MM.1S (cell line): ENCODE measurements at regions not wholly inside any gene's neighbourhood (a gene's known extent, or its start where the extent isn't known, plus 50 kb on each side); places are given as distances from the start of the nearest gene placed in this dataset.

Source experiments
- DNase-seq: peaks from one replicate; pipeline ENCODE4 v3.0.0-alpha.2; 2015
- H2AFZ ChIP-seq: fragments of 300-600 bp; sonication (generic); 2 replicates; pipeline ENCODE4 v1.6.0; 2016; ENCODE audit warnings: antibody characterized with exemption, low read length
- H3F3A ChIP-seq: fragments of 300-600 bp; sonication (generic); 2 replicates; pipeline ENCODE4 v1.6.1; 2016; ENCODE audit warnings: mild to moderate bottlenecking, antibody characterized with exemption, low read length, moderate library complexity, mixed read lengths; ENCODE audit not compliant: insufficient read depth
- H3K27ac ChIP-seq: fragments of 300-600 bp; sonication (generic); 2 replicates; pipeline ENCODE4 v1.5.1; 2016; ENCODE audit warnings: mild to moderate bottlenecking, low read length
- H3K27me3 ChIP-seq: fragments of 300-600 bp; sonication (generic); replicated peaks from 2 replicates; pipeline ENCODE4 v1.6.0; 2016; ENCODE audit warnings: low read length; ENCODE audit not compliant: insufficient read depth
- H3K36me3 ChIP-seq: fragments of 300-600 bp; sonication (generic); replicated peaks from 2 replicates; pipeline ENCODE4 v1.6.1; 2016; ENCODE audit warnings: mild to moderate bottlenecking, low read length, mixed read lengths; ENCODE audit not compliant: insufficient read depth
- H3K4me1 ChIP-seq: fragments of 300-600 bp; sonication (generic); 2 replicates; pipeline ENCODE4 v1.6.1; 2016; ENCODE audit warnings: low read length, mixed read lengths
- H3K4me2 ChIP-seq: fragments of 300-600 bp; sonication (generic); 2 replicates; pipeline ENCODE4 v1.6.0; 2016; ENCODE audit warnings: low read depth, low read length
- H3K4me3 ChIP-seq: fragments of 300-600 bp; sonication (generic); 2 replicates; pipeline ENCODE4 v1.5.1; 2016; ENCODE audit warnings: low read length, mixed read lengths
- H3K79me2 ChIP-seq: fragments of 300-600 bp; sonication (generic); 2 replicates; pipeline ENCODE4 v1.6.1; 2016; ENCODE audit warnings: mixed run types, low read length, mixed read lengths
- H3K9ac ChIP-seq: fragments of 300-600 bp; sonication (generic); 2 replicates; pipeline ENCODE4 v1.6.1; 2016; ENCODE audit warnings: low read length, mixed read lengths
- H3K9me2 ChIP-seq: fragments of 300-600 bp; sonication (generic); replicated peaks from 2 replicates; pipeline ENCODE4 v1.6.1; 2016; ENCODE audit warnings: mild to moderate bottlenecking, low read length, mixed read lengths; ENCODE audit not compliant: insufficient read depth
- H3K9me3 ChIP-seq: fragments of 300-600 bp; sonication (generic); replicated peaks from 2 replicates; pipeline ENCODE4 v1.6.1; 2016; ENCODE audit warnings: mild to moderate bottlenecking, low read length, mixed read lengths; ENCODE audit not compliant: insufficient read depth
- H4K20me1 ChIP-seq: fragments of 300-600 bp; sonication (generic); 2 replicates; pipeline ENCODE4 v1.6.1; 2016; ENCODE audit warnings: mild to moderate bottlenecking, low read length, moderate library complexity, mixed read lengths; ENCODE audit not compliant: insufficient read depth
- EZH2 ChIP-seq: fragments of 300-600 bp; sonication (generic); optimal IDR thresholded peaks from 2 replicates; pipeline ENCODE3; 2017; ENCODE audit warnings: low read depth, mild to moderate bottlenecking, antibody characterized with exemption, low read length, mixed read lengths
- EZH2phosphoT487 ChIP-seq: fragments of 300-600 bp; sonication (generic); IDR thresholded peaks from 2 replicates; pipeline ENCODE4 v1.6.1; 2018; ENCODE audit warnings: antibody characterized with exemption, low read length
- TF ChIP-seq, protein P1 (sequence below): fragments of 300-600 bp; sonication (generic); IDR thresholded peaks from 2 replicates; pipeline ENCODE4 v1.5.1; 2016; ENCODE audit warnings: antibody characterized with exemption, low read length, mixed read lengths

DNA sequence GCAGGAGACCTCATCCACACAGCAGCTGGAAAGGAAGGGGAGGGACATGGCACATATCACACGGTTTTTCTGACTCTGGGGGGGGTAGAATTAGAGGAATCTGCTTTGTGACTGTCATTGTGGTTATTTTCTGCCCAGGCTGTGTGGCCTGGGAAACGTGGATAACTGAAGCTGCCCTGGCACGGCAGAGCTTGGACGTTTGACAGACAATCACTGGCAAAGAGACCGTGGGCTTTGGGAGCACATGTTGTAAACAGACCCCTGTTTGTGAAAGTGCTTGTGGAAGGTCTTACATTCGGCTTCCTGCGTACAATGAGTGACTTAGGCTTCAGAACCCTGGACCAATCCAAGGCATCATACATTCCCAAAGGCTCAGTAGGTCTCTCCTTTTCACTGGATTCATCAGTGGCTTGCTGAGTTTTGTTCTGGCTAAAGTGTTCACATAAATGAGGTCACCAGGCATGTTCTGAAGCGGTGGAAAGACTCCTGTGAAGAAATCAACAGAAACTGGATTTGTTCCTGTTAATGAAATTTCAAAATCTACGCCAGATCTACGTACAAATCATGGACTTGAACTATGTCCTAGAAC is 188.2 kb downstream of the TEX36 start:
- H3F3A ChIP-seq = no peaks in the 10 kb centered on the region
- no peaks in the 10 kb centered on the region for H3K4me1 ChIP-seq
- TF ChIP-seq, protein P1, sequence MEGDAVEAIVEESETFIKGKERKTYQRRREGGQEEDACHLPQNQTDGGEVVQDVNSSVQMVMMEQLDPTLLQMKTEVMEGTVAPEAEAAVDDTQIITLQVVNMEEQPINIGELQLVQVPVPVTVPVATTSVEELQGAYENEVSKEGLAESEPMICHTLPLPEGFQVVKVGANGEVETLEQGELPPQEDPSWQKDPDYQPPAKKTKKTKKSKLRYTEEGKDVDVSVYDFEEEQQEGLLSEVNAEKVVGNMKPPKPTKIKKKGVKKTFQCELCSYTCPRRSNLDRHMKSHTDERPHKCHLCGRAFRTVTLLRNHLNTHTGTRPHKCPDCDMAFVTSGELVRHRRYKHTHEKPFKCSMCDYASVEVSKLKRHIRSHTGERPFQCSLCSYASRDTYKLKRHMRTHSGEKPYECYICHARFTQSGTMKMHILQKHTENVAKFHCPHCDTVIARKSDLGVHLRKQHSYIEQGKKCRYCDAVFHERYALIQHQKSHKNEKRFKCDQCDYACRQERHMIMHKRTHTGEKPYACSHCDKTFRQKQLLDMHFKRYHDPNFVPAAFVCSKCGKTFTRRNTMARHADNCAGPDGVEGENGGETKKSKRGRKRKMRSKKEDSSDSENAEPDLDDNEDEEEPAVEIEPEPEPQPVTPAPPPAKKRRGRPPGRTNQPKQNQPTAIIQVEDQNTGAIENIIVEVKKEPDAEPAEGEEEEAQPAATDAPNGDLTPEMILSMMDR = no peak
- TF ChIP-seq EZH2phosphoT487 (no peak), EZH2 (no peak)
- peaks cover 15% of the 10 kb centered on the region; the same call in 1 of the 2 replicates for H3K27me3 ChIP-seq
- no peaks in the 10 kb centered on the region for H3K36me3 ChIP-seq
- H3K9ac ChIP-seq = no peak overlapping the region
- H4K20me1 ChIP-seq = no peaks in the 10 kb centered on the region
- H3K9me2 ChIP-seq = no peaks in the 10 kb centered on the region
- H2AFZ ChIP-seq = no peak overlapping the region
- no peak for DNase-seq
- H3K9me3 ChIP-seq = no peaks in the 10 kb centered on the region
- no peak overlapping the region for H3K4me2 ChIP-seq
- H3K4me3 ChIP-seq = no peak overlapping the region
- no peaks in the 10 kb centered on the region for H3K79me2 ChIP-seq
- no peak overlapping the region for H3K27ac ChIP-seq

DNA sequence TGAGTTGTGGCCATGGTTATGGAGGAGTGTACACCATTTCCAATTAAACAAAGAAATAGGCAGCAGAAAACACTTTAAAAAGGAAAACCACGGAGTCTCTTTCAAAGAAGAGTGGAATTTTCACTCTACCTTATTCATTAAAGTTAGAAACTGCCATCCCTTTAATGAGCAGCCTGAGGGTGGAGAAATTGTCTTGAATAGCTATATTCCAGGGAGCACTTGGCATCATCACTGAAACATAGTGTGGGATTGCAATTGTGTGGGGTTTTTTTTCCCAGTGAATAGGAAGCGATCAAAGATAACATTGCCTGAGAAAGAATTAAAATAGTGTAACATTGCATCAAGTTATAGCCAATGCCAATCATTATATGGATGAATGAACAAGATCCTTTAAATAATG is 191.6 kb downstream of the TEX36 start:
- no peaks in the 10 kb centered on the region for H4K20me1 ChIP-seq
- H3K4me3 ChIP-seq = no peak overlapping the region
- H3K27ac ChIP-seq = no peak overlapping the region
- H3K36me3 ChIP-seq = no peaks in the 10 kb centered on the region
- TF ChIP-seq EZH2 (no peak), EZH2phosphoT487 (no peak)
- TF ChIP-seq, protein P1 = no peak
- H3K9me3 ChIP-seq = no peaks in the 10 kb centered on the region
- H3F3A ChIP-seq = no peaks in the 10 kb centered on the region
- H3K9me2 ChIP-seq = no peaks in the 10 kb centered on the region
- no peak overlapping the region for H3K4me2 ChIP-seq
- no peak overlapping the region for H3K9ac ChIP-seq
- H3K4me1 ChIP-seq = no peaks in the 10 kb centered on the region
- H3K27me3 ChIP-seq = peaks cover 11% of the 10 kb centered on the region; the same call in 1 of the 2 replicates
- DNase-seq = no peak
- H3K79me2 ChIP-seq = no peaks in the 10 kb centered on the region
- H2AFZ ChIP-seq = no peak overlapping the region

DNA sequence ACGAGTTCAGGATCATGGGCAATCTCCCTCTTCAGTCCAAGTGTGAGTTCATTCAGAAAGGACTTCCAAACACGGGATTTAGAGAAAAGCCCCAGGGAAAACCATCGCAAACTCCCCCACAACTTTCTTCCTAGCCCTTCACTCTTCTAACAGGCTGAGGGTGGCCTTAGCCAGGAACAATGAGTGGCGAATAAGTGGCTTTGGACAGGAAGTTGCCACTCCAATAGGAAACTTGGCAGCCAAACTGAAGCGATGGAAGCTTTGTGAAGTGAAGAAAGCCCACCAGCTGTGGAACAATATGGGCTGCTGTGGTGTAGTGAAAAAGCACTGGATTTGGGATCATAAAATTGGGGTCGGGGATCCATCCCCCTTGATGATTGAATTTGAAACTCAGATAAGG is 193.2 kb downstream of the TEX36 start:
- Histone ChIP-seq H3K27ac (no peak overlapping the region), H2AFZ (no peak overlapping the region), H3K4me2 (no peak overlapping the region), H3K9ac (no peak overlapping the region), H3F3A (no peaks in the 10 kb centered on the region), H3K27me3 (peaks cover 11% of the 10 kb centered on the region; the same call in 1 of the 2 replicates), H3K9me3 (no peaks in the 10 kb centered on the region), H4K20me1 (no peaks in the 10 kb centered on the region), H3K4me1 (no peaks in the 10 kb centered on the region), H3K9me2 (no peaks in the 10 kb centered on the region), H3K79me2 (no peaks in the 10 kb centered on the region), H3K4me3 (no peak overlapping the region), H3K36me3 (no peaks in the 10 kb centered on the region)
- no peak for DNase-seq
- TF ChIP-seq, protein P1 = no peak
- TF ChIP-seq EZH2phosphoT487 (no peak), EZH2 (no peak)
